ENCODE measurements at regions not wholly inside any gene's neighbourhood (a gene's known extent, or its start where the extent isn't known, plus 50 kb on each side); places are given as distances from the start of the nearest gene placed in this dataset.
"Not testable (repeated sequence)": the region's sequence is repeated elsewhere in the genome, so short reads cannot be mapped to it uniquely, and the experiment has no call there.

- DNase-seq: peak; percentile 35
These were observed 288.3 kb upstream of the AMIGO2 start for GRCh38 chr12:47367912-47368537.

DNA sequence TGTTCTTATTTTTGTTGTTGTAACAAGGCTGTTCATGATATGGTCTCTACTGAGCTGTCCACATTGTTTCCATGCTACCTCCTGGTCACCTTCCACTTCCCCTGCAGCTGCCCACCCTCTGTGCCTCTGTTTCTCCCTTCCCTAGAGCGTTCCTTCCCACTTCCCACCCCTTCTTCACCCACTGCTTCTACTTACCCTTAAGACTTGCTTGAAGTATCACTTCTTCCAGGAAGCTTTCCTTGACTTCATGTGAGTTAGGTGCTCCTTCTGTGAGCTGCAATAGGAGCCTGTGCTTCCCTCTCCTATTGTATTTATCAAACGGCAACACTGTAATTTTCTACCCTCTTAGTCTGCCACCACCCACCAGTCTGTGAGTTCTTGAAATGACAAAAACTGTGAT lies 286.8 kb upstream of the AMIGO2 start:
- no peak for DNase-seq

DNA sequence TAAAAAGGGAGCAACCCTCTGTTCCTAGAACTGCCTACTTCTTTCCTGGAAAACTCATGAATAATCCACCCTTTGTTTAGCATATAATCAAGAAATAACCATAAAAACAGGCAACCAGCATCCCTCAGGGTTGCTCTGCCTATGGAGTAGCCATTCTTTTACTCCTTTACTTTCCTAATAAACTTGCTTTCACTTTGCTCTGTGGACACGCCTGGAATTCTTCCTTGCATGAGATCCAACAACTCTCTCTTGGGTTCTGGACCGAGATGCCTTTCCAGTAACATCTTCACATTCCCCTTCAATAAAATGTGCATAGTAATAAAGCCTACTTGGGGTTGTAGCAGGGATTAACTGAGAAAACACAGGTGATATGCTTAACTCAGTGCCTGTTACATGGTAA lies 286.4 kb upstream of the AMIGO2 start:
- no peak for DNase-seq

- peak; percentile 25 for DNase-seq
These were observed 285.8 kb upstream of the AMIGO2 start for GRCh38 chr12:47365443-47366076.

DNA sequence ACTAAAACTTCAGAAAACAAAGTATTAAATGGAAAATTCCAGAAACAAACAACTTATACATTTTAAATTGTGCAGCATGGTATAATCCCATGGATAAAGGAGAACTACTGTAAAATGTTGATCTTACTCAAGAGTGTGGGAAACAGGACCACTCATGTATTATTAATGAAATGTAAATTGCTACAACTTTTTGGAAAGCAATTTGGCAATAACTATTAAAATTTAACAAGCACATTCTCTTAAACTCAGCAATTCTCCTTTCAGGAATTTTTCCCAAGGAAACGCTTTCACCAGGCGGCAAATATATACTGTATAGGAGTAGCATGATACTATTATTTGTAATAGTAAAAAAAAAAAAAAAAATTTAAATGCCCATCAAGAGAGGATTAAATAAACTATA lies 284.5 kb upstream of the AMIGO2 start:
- DNase-seq: no peak

- DNase-seq: peak; percentile 22
These were observed 282.5 kb upstream of the AMIGO2 start for GRCh38 chr12:47362126-47362705.

GRCh38 chr12:47361389-47362021 lies 281.7 kb upstream of the AMIGO2 start:
- peak; percentile 63 for DNase-seq

GRCh38 chr12:47360771-47361388 lies 281.1 kb upstream of the AMIGO2 start:
- DNase-seq: peak; percentile 81

DNA sequence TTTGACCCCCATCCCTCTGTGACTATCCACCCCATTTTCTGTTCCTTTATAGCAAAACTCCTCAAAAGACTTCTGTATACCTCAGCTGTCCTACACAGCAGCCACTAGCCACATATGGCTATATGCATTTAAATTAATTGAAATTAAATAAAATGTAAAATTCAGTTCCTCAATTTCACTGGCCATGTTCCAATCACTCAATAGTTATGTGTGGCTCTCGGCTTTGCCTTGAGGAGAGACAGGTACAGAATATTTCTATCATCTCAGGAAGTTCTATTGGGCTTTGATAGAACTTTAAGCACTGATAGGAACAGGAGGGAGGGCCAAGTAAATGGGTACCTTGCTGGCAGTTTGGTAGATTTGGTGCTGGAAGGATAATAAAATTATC lies 280.3 kb upstream of the AMIGO2 start:
- DNase-seq: no peak

DNA sequence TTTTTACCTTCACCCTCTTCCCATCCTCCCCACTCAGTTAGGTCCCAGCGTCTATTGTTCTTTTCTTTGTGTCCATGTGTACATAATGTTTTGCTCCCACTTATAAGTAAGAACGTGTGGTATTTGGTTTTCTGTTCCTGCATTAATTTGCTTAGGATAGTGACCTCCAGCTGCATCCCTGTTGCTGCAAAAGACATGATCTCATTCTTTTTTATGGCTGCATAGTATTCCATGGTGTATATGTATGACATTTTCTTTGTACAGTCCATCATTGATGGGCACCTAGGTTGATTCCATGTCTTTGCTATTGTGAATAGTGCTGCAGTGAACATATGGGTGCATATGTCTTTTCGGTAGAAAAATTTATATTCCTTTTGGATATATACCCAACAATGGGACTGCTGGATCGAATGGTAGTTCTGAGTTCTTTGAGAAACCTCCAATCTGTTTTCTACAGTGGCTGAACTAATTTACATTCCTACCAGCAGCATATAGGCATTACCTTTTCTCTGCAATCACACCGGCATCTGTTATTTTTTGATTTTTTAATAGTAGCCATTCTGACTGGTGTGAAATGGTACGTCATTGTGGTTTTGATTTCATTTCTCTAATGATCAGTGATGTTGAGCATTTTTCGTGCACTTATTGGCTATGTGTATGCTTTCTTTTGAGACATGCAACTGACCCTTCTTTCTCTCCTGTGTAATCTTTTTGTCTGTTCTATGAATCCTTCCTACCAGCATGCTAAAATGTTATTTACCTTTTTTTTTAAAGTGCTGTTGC lies 279.7 kb upstream of the AMIGO2 start:
- no peak for DNase-seq

DNA sequence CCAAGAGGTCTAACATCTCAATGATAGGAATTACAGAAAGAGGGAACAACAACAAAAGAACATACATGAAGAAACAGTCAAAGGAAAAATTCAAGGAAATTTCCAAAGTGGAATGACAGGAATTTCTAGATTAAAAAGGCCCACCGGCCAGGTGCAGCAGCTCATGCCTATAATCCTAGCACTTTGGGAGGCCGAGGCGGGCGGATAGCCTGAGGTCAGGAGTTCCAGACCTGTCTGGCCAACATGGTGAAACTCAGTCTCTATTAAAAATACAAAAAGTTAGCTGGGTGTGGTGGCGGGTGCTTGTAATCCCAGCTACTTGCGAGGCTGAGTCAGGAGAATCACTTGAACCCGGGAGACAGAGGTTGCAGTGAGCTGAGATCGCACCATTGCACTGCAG lies 277.2 kb upstream of the AMIGO2 start:
- DNase-seq: not testable (repeated sequence)

DNA sequence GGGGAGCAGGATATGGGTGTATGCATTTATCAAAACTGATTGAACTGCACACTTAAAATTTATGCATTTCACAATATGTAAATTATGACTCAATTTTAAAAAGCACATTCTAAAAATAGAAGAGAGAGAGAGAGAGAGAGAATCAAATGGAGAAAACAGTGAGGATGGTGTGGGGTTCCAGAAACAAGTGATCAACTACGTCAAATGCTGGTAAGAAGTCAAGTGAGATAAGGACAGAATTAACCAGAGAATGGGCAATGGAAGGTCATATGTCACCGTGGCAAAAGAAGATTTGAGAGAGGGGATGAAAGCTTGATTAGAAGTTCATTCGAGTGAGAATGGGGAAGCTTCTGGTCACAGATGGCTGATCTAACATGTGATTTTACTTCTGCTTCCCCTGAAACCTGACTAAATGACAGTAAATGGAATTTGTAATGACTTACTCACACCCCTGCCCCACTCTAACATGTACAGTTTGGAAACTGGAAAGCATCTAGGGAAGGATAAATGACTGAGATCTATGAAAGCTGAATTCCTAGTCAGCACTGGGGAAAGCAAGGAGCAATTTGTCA lies 276.5 kb upstream of the AMIGO2 start:
- DNase-seq: no peak

DNA sequence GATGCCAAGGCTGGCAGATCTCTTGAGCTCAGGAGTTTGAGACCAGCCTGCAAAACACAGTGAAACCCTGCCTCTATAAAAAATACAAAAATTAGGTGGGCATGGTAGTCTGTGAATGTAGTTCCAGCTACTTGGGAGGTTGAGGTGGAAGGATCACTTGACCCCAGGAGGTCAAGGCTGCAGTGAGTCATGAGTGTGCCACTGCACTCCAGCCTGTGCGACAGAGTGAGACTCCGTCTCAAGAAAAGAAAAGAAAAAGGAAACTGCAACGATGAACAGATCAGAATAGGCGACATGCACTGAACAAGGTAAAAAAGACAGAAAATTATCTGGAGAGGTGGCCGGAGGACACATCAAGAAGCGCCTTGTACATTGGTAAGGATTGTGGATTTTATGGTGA lies 273.7 kb upstream of the AMIGO2 start:
- no peak for DNase-seq

- DNase-seq: no peak
These were observed 272.3 kb upstream of the AMIGO2 start for GRCh38 chr12:47352067-47352466.

GRCh38 chr12:47351526-47351925 lies 271.8 kb upstream of the AMIGO2 start:
- DNase-seq: no peak

- DNase-seq: no peak
These were observed 270.3 kb upstream of the AMIGO2 start for GRCh38 chr12:47350062-47350408.

GRCh38 chr12:47349137-47350061 lies 269.6 kb upstream of the AMIGO2 start:
- DNase-seq: no peak

DNA sequence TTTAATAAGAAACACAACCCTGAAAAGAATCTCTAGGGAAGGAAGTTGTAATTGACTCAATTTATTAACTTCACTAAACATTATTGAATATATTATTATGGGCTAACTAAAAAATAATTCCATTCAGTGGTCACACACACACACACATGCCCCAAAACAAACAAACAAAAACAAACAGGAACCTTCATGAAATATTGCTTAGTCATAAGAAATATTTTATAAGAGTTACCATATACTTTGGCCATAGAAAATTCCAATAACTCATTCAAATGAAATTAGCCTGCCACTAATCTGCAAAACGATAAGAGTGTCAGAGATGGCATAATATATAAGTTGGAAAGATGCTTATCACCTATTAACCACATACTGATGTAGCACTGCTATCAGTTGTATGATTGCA lies 268.4 kb upstream of the AMIGO2 start:
- no peak for DNase-seq

DNA sequence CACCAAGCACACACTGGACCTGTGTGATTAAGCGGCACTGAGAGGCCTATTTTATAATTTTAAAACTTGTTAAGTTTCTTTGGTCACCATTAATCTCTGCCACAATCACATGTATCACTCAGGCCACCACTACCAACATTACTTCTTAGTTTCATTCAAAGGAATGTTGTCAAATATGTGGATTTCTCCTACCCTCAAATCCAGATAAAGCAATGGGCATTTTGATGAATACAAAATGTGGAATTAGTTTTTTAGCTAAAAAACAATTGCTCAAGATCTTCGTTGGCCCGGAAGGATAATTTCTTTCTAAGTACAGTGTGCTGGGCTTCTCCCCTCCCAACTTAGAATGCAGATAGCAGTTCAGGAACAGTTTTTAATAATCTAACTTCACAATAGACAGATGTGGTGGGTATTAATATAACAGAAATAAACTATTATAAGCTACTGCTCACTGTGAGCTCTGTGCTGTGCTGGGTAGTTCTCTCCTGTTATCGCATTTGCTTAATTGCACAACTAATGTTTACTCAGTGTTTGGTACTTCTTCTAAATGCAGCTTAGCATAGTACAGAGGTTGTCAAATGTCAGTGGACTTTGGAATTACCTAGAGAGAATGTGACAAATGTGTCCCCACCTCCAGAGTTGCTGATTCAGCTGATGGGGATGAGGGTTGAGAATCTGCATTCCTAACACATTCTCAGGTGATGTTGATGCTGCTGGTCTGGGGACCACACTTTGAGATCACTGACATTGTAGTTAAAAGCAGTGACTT lies 266.7 kb upstream of the AMIGO2 start:
- no peak for DNase-seq

GRCh38 chr12:47343684-47344567 lies 264.2 kb upstream of the AMIGO2 start:
- DNase-seq: no peak
